Activated CD8-positive, alpha-beta T cell treated with anti-CD3 and anti-CD28 coated beads for 36 hours (primary cell): ENCODE measurements at regions not wholly inside any gene's neighbourhood (a gene's known extent, or its start where the extent isn't known, plus 50 kb on each side); places are given as distances from the start of the nearest gene placed in this dataset.

Experiments
- ATAC-seq: fragments of 200-7000 bp; cut with Tn5 transposase; one replicate; pipeline ENCODE4 v1.10.0; 2021; ENCODE audit warnings: mild to moderate bottlenecking, moderate library complexity
- CTCF ChIA-PET: fragments of 350-600 bp; sonication (Branson Sonifier 250); formaldehyde crosslinking; loops from one replicate; lab custom pipeline; 2021; ENCODE audit warnings: antibody characterized with exemption; lab: Charles Lee
- POLR2A ChIA-PET: fragments of 350-600 bp; sonication (Branson Sonifier 250); formaldehyde crosslinking; loops from one replicate; lab custom pipeline; 2021; ENCODE audit warnings: antibody characterized with exemption; lab: Charles Lee
- DNase-seq: peaks from one replicate; pipeline ENCODE4 v3.0.0-alpha.2; 2020
- H3K27ac Mint-ChIP-seq: one replicate; pipeline ENCODE4 v1.8.0; 2021; ENCODE audit warnings: mild to moderate bottlenecking, mixed read lengths
- H3K27me3 Mint-ChIP-seq: one replicate; pipeline ENCODE4 v1.8.0; 2021; ENCODE audit warnings: mixed read lengths
- H3K36me3 Mint-ChIP-seq: one replicate; pipeline ENCODE4 v1.8.0; 2021; ENCODE audit warnings: low read depth, mixed read lengths
- H3K4me1 Mint-ChIP-seq: one replicate; pipeline ENCODE4 v1.8.0; 2021; ENCODE audit warnings: low read depth, mixed read lengths
- H3K4me3 Mint-ChIP-seq: one replicate; pipeline ENCODE4 v1.8.0; 2021; ENCODE audit warnings: mild to moderate bottlenecking, moderate library complexity, mixed read lengths
- H3K9me3 Mint-ChIP-seq: one replicate; pipeline ENCODE4 v1.8.0; 2021; ENCODE audit warnings: mixed read lengths
- intact Hi-C: fragments of 100-400 bp; cut with micrococcal nuclease; formaldehyde crosslinking; loops from one replicate; pipeline ENCODE4 v1.10.0; 2022
- TF ChIP-seq, protein P1 (sequence below): fragments of 200-600 bp; IDR thresholded peaks from one replicate; pipeline ENCODE4 v1.8.0; 2022; ENCODE audit warnings: antibody characterized with exemption, mild to moderate bottlenecking

DNA sequence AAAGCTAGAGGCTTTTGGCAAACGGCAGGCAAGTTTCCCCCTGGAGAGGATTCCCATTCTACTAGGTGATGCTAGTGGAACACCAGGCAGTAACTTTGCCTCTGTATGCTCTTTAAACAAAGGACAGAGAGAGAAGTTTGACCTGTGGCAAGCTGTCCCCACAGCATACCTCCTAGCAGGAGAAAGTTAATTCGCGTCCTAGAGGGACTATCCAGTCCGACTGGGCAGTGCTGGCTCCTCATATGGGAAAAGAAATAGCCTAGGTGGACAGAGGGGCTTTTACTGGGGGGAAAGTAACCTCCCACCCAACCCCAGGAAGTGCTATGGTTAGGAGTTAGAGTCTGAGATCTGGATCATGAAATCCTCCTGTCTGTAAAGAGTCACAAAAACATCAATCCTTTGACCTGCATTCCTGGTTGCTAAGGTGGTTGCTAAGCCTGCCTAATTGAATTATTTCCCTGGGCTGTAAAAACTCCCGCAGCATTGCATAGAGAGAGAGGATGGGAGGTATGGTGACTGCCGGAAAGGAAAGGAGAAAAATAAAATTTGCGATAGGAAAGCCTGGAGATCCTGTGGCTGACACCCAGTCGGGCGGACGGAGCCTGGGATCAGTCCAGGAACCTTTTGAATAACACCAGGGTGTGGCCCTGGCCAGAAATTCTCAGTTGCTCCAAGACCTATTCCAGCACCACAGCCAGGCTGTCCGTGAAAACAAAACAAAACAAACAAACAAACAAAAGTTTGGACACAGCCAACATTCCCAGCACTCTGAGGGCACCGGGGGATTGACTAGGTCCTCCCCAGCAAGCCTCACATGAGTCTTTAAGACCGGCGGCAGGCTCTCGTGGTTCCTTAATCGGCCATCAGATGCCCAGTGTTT lies 67.7 kb upstream of the ATP11B start:
- intact Hi-C loops, result no loop called here
- POLR2A ChIA-PET, result no interaction called here
- CTCF ChIA-PET, result interaction anchor here (3.1 kb wide), 1 partner anchor 10 kb away, joined by 20 read pairs; no protein-coding TSS in a partner anchor
- peaks cover 9% of the 10 kb centered on the region for H3K4me1 Mint-ChIP-seq
- TF ChIP-seq, protein P1, sequence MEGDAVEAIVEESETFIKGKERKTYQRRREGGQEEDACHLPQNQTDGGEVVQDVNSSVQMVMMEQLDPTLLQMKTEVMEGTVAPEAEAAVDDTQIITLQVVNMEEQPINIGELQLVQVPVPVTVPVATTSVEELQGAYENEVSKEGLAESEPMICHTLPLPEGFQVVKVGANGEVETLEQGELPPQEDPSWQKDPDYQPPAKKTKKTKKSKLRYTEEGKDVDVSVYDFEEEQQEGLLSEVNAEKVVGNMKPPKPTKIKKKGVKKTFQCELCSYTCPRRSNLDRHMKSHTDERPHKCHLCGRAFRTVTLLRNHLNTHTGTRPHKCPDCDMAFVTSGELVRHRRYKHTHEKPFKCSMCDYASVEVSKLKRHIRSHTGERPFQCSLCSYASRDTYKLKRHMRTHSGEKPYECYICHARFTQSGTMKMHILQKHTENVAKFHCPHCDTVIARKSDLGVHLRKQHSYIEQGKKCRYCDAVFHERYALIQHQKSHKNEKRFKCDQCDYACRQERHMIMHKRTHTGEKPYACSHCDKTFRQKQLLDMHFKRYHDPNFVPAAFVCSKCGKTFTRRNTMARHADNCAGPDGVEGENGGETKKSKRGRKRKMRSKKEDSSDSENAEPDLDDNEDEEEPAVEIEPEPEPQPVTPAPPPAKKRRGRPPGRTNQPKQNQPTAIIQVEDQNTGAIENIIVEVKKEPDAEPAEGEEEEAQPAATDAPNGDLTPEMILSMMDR, result no peak
- no peak overlapping the region for H3K4me3 Mint-ChIP-seq
- ATAC-seq (no peak), DNase-seq (no peak)
- no peaks in the 10 kb centered on the region for H3K9me3 Mint-ChIP-seq
- no peak overlapping the region for H3K27ac Mint-ChIP-seq
- H3K27me3 Mint-ChIP-seq, result peaks cover 7% of the 10 kb centered on the region
- H3K36me3 Mint-ChIP-seq, result no peaks in the 10 kb centered on the region

DNA sequence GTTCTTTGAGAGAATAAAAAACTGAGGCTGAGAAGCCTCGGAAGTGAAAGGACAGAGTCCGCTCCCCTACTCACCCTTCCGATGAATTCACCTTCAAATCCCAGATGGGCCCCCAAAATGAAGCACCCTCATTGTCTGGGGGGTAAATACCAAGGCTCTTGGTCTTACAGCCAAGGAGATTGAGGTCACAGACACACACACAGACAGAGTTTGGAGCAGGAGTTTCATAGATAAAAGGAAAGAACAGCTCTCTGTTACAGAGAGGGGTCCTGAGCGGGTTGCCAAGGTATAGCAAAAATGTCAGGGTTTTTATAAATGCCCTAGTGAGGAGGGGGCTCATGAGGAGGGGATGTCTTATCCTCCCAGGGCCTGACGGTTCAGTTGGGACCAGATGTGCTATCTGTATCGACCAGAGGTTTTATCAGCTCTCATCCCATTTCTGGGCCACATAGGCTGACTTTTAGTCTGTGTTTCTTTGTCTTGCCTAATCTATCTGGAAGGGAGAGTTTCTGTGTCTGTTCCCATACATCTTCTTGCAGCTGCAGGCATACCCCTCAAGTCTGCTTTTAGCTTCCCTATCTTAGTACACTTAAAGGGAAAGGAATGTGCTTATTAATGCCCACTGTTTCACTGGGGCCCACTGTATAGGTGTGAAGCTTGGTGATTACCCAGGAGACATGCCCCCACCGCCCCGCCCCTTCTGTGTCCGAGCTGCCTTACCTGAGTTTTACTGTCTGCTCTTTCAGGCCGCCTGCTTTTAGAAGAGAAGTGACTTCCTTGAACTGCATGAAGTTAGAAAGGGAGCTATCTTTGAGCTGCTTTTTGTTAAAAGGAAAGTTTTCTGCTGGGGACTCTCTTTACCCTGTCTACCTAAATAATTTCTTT lies 66.8 kb upstream of the ATP11B start:
- POLR2A ChIA-PET, result no interaction called here
- Mint-ChIP-seq H3K4me3 (no peak overlapping the region), H3K9me3 (no peaks in the 10 kb centered on the region)

DNA sequence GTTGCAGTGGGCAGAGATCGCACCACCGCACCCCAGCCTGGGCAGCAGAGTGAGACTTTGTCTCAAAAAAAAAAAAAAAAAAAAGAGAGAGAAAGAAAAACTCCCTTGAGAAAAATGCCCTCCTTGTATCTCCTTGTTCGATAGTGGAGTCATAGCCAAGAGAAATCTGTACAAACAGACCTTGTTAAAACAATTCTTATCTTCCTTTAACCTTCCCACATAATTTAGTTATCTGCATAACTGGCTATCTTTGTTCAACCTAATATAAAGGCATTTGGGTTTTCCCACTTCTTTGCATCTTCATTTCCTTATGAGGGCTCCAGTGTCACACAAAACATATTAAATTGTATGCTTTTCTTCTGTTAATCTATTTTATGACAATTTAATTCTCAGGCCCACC lies 65.1 kb upstream of the ATP11B start:
- Mint-ChIP-seq H3K27ac (no peak overlapping the region), H3K4me1 (peaks cover 11% of the 10 kb centered on the region), H3K4me3 (no peak overlapping the region), H3K36me3 (no peaks in the 10 kb centered on the region), H3K27me3 (peaks cover 8% of the 10 kb centered on the region), H3K9me3 (no peaks in the 10 kb centered on the region)
- intact Hi-C loops, result no loop called here
- no peak for DNase-seq
- POLR2A ChIA-PET, result interaction anchor here (0.8 kb wide), 1 partner anchor 696 kb away, joined by 3 read pairs; no protein-coding TSS in a partner anchor
- CTCF ChIA-PET, result interaction anchor here (3.1 kb wide), 1 partner anchor 13 kb away, joined by 20 read pairs; no protein-coding TSS in a partner anchor
- TF ChIP-seq, protein P1, result no peak
- no peak for ATAC-seq

More for the DNA sequence above, 66.8 kb upstream of the ATP11B start:
- DNase-seq (no peak), ATAC-seq (no peak)
- intact Hi-C loops, result no loop called here
- Mint-ChIP-seq H3K27ac (no peak overlapping the region), H3K27me3 (peaks cover 8% of the 10 kb centered on the region), H3K4me1 (peaks cover 10% of the 10 kb centered on the region), H3K36me3 (no peaks in the 10 kb centered on the region)
- CTCF ChIA-PET, result interaction anchor here (3.1 kb wide), 1 partner anchor 11 kb away, joined by 20 read pairs; no protein-coding TSS in a partner anchor
- TF ChIP-seq, protein P1, result no peak

DNA sequence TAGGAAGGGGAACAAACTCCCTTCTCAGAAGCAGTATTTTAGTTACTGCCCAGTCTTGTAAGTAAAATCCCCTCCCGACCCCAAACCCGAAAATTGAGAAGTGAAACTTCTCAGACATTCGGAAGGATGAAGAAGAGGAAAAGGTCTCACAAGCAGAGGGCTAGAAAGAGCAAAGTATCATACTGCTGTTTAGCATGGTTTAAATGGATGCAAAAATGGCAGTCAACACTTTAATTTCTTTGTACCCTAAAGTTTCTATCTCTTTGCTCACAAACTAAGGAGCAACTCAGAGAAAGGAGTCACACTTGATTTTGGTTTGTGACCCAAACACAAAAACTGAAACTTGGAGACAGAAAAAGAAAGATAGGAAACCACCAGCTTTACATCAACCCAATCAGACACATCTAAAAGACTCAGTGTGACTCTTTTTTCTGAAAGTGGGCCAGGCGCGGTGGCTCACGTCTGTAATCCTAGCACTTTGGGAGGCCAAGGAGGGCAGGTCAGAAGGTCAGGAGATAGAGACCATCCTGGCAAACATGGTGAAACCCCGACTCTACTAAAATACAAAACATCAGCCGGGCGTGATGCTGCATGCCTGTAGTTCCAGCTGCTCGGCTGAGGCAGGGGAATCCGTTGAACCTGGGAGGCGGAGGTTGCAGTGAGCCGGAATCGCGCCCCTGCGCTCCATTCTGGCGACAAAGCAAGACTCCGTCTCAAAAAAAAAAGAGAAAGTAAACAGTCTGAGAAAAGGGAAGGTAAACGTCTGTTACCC lies 63.2 kb upstream of the ATP11B start:
- CTCF ChIA-PET, result interaction anchor here (0.9 to 1.3 kb wide), 3 partner anchors 16 to 20 kb away, joined by 3 read pairs; no protein-coding TSS in a partner anchor
- ATAC-seq, result peak; percentile 17

More for the DNA sequence above, 63.2 kb upstream of the ATP11B start:
- peak; percentile 23 for DNase-seq
- Mint-ChIP-seq H3K36me3 (no peaks in the 10 kb centered on the region), H3K4me3 (no peak overlapping the region), H3K27ac (peak overlapping the region; percentile 38), H3K4me1 (peaks cover 11% of the 10 kb centered on the region), H3K9me3 (no peaks in the 10 kb centered on the region), H3K27me3 (peaks cover 8% of the 10 kb centered on the region)
- intact Hi-C loops, result no loop called here
- TF ChIP-seq, protein P1, result no peak
- POLR2A ChIA-PET, result no interaction called here
